ENCODE measurements at regions not wholly inside any gene's neighbourhood (a gene's known extent, or its start where the extent isn't known, plus 50 kb on each side); places are given as distances from the start of the nearest gene placed in this dataset.
"Not testable (repeated sequence)": the region's sequence is repeated elsewhere in the genome, so short reads cannot be mapped to it uniquely, and the experiment has no call there.

- DNase-seq, result no peak
Measured at GRCh38 chr4:57194068-57194611, 84.0 kb upstream of the IGFBP7 start.

DNA sequence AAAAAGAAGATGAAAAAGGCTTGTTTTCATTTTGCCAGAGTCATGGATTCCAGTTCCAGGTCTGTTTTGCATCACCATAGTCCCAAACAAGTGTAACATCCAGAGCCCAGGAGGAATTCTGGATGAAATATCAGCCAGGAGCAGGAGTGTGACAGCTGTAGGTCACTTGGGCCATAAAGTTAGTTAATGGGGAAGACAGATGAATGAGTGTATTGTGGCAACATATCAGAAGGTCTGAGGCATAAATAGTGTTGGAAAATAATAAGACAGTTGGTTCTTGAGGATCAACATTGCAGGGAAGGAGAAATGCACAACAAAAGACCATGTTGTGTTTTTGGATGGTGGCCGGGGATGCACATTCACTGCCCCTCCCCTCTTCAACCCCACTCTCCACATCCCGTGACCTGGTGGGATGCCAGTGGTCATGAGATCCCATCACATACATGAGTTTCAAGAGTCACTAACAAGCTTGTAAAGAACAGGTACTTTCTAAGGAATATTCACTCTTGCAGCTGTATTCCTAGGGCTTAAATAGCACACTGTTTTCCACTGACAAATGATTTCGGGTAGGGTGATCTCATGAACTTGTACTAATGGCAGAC, 83.1 kb upstream of the IGFBP7 start:
- no peak for DNase-seq

DNA sequence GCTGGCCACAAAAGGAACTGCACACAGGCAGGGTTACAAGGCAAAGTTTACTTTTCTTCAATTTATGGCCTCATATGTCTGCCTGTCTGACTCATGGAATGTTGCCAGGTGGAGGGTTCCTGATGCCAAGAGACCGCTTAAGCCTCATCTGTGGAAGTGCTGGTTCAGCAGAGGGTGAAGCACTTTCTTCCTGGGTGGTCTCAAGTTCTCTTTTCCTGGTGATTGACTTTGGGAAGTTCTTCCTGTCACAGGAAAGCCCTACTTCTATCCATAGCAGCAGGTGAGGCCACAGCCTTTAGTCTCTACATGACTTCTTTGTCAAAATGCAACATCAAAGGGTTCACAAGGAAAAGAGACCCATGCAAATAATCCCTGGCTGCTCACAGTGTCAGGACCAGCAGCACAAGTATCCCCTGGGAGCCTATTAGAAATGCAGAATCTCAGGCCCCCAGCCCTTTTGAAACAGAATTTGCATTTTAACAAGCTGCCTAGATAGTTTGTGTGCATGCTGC, 81.4 kb upstream of the IGFBP7 start:
- no peak for DNase-seq

- DNase-seq, result no peak
Measured at GRCh38 chr4:57190601-57191481, 80.7 kb upstream of the IGFBP7 start.

DNA sequence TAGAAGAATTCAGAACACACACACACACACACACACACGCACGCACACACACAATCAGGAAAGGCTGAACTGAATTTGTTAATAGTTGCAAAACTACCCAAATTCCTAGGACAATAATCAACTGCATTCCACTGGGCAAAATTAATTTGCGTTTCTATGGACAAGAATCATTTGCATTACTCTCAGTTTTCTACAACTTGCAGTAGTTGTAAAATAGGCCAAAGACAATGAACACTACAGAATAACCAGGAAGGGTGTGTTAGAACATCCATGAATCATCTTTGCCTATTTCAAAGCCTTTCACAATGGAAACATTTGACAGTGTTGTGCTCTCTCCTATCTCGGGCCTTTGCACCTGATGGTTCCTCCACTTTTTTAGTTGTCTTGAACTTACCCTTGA, 77.1 kb upstream of the IGFBP7 start:
- no peak for DNase-seq

GRCh38 chr4:57184378-57185029, 74.3 kb upstream of the IGFBP7 start:
- DNase-seq, result no peak

GRCh38 chr4:57182132-57182874, 72.1 kb upstream of the IGFBP7 start:
- no peak for DNase-seq

DNA sequence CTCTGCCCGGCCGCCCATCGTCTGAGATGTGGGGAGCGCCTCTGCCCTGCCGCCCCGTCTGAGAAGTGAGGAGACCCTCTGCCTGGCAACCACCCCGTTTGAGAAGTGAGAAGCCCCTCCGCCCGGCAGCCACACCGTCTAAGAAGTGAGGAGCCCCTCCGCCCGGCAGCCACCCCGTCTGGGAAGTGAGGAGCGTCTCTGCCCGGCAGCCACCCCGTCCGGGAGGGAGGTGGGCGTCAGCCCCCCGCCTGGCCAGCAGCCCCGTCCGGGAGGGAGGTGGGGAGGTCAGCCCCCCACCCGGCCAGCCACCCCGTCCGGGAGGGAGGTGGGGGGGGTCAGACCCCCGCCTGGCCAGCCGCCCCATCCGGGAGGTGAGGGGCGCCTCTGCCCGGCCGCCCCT, 63.0 kb upstream of the IGFBP7 start:
- not testable (repeated sequence) for DNase-seq

- no peak for DNase-seq
Measured at GRCh38 chr4:57172065-57172464, 61.9 kb upstream of the IGFBP7 start.

GRCh38 chr4:57168982-57169381, 58.8 kb upstream of the IGFBP7 start:
- DNase-seq, result no peak

DNA sequence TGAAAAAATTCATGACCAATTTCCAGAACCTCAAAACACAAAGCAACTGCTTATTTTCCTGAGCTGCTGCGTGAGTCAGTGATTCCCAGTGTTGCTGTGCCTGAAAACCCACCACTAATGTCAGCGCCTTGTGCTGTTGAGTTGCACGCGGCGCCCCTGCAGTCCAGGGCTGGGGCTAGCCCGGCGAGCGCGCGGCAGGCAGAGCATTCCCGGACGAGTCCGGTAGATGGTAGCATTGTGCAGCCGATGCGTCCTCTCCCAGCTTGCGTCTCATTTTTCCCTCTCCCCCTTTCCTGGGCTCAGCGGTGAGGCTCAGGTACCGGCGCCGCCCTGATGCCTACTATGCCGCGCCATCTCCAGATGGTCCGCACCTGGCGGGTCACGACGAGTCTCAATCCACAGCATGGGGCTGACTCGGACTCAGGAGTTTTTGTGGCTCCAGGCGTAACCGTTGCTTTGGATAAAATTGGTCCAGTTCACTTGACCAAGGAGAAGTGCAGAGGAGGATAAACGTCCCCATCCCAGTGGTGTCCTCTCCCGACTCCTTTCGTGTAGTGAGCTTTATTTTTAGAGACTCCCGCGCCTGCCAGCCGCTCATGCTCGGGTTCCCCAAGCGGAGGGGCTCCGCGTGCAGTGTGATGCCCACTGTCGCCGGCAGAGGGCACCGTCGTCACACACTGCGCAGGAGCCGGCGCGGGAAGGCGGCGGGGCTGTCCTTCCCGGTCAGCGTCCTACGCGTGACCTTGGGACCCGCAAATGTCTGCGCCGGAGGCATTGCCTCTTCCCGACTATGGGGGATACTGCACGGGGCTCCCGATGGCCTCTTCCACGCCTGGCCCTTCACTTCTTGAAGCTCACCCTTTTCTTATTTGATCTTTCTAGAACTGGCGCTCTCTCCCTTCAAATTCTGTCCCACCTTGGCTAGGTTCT, 53.6 kb upstream of the IGFBP7 start:
- DNase-seq, result peak; percentile 64

DNA sequence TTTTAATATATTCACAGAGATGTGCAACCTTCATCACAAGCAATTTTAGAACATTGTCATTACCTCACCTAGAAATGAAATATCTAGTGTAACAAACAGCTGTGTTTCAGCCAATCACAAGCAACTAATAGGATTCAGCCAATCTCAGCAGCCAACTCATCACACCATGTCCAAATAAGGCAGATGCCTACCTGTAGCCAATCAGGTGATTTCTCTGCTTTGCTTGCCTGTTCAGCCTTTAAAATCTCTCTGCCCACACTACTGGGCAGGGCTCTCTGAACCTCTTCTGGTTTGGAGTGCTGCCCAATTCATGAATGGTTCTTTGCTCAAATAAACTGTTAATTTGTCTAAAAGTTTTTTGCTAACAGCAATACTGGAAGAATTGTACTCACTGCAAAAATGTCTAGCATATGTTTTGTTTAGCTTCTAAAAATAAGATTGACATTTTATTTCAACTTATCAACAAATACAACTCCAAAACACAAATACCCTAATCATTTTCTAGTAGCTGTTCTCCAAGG, 52.4 kb upstream of the IGFBP7 start:
- no peak for DNase-seq

All from NCI-H1694 treated with DMSO at 0.1 percent for 48 hours (cell line).